GM18505 (cell line): ENCODE measurements at regions not wholly inside any gene's neighbourhood (a gene's known extent, or its start where the extent isn't known, plus 50 kb on each side); places are given as distances from the start of the nearest gene placed in this dataset.
"Not testable (repeated sequence)": the region's sequence is repeated elsewhere in the genome, so short reads cannot be mapped to it uniquely, and the experiment has no call there.

Source experiments
- ATAC-seq: cut with Tn5 transposase; IDR thresholded peaks from one replicate; pipeline ENCODE4 v1.9.1; 2021; ENCODE audit not compliant: unreplicated experiment
- POLR2A ChIP-seq: IDR thresholded peaks from 4 replicates; pipeline ENCODE4 v1.6.1; 2011; ENCODE audit warnings: borderline replicate concordance; ENCODE audit not compliant: insufficient read depth, insufficient read length; ENCODE audit errors: extremely low read depth

DNA sequence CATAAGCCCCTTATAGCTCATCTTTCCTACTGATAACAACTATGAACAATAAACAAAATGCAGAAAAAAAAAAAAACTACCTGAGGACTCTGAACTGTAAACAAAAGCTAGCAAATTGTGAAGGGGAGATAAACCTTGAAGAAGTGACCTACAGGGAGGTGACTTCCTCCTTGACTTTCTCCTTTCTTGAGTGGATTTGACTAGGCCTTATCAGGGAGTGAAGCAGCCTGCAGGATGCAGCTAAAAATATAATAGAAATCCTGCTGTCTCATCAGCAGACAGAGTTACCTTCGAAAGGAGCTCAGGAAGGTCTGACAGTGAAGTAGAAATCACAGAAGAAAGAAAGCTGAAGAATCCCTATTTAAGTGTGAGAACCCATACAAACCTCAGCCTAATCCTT is 322.0 kb upstream of the HTR1E start:
- no peak for TF ChIP-seq POLR2A
- ATAC-seq: no peak

DNA sequence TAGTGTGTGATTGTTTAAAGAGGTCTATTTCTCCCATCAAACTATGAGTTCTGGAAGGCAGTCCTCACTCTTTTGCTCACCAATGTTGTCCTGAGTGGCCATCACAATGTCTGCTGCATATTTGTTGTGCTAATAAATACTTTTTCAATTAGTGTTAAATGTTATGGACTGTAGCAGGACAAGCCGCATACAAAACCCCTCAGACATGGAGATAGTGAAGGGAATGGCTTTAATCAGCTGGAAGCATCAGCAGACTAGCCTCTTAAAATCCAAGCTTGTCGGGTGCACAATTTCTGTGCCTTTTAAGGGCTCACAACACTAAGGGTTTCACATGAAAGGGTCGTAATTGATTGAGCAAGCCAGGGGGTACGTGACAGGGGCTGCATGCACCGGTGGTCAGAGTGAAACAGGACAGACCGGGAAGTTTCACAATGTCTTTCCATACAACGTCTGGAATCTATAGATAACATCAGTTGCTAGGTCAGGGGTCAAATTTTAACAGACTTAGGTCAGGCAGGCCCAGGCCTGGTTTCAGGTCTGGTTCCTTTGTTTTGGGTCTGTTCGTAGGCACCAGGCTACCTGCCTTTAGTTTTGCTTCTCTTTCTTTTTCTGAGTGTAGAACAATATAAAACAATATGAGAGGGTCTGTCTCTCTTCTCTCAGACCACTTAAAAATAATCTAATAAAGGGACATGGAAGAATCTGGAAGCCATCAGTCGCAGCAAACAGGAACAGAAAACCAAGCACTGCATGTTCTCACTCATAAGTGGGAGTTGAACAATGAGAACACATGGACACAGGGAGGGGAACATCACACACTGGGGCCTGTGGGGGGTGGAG is 327.6 kb upstream of the HTR1E start:
- ATAC-seq: no peak
- no peak for TF ChIP-seq POLR2A

DNA sequence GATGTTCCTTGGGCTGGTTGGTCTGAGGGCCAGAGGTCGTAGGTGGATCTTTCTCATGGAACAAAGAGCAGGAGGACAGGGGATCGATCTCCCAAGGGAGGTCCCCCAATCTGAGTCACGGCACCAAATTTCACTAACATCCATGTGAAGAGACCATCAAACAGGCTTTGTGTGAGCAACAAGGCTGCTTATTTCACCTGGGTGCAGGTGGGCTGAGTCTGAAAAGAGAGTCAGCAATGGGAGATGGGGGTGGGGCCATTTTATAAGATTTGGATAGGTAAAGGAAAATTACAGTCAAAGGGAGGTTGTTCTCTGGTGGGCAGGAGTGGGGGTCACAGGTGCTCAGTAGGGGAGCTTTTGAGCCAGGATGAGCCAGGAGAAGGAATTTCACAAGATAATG is 334.0 kb upstream of the HTR1E start:
- not testable (repeated sequence) for ATAC-seq

DNA sequence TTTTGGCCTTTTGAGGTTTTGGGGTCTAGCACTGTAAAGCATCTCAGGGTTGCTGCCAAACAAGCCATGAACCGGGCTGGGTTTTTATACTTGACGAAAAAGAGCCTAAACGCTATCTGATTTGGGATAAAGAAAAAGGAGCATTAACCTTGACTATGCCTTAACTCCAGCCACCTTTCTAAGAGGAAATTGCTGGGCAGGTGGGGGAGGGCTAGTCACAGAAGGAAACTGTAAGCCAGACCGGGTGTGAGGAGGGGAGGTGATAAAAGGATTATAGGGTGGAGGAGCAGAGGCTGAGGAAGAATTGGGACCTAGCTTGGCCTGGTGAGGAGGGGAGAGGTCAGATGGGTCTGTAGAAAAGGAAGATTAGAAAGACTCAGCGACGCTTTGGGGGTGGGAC is 335.2 kb upstream of the HTR1E start:
- ATAC-seq: not testable (repeated sequence)

- ATAC-seq: not testable (repeated sequence)
Measured at GRCh38 chr6:86598969-86599368, 338.4 kb upstream of the HTR1E start.

DNA sequence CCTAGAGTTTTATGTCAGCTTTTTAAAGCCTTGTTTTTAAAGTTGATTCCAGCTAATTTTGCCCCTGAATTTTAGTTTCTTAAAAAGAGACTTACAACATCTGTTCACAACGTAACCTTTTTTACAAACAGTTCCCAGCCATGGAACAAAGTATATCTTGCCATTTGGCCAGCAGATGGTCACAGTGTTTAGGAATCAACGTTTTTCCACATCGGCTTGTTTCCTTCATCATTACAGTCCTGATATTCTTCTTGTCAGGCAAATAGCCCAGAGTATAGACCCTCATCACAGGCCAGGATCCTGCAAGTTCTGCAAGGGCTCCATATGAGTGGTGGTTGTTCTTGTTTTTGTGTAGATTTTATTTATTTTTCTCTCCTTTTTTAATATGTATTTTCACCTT is 341.7 kb upstream of the HTR1E start:
- ATAC-seq: no peak
- TF ChIP-seq POLR2A: no peak

GRCh38 chr6:86586195-86586594 is 351.1 kb upstream of the HTR1E start:
- ATAC-seq: no peak
- no peak for TF ChIP-seq POLR2A

GRCh38 chr6:86581833-86582232 is 355.5 kb upstream of the HTR1E start:
- ATAC-seq: no peak

GRCh38 chr6:86563197-86563596 is 374.1 kb upstream of the HTR1E start:
- TF ChIP-seq POLR2A: no peak
- no peak for ATAC-seq

More at GRCh38 chr6:86581833-86582232, 355.5 kb upstream of the HTR1E start:
- no peak for TF ChIP-seq POLR2A

GRCh38 chr6:86558318-86558717 is 379.0 kb upstream of the HTR1E start:
- no peak for TF ChIP-seq POLR2A
- ATAC-seq: no peak

- no peak for TF ChIP-seq POLR2A
- no peak for ATAC-seq
Measured at GRCh38 chr6:86537292-86537861, 400.0 kb upstream of the HTR1E start.

DNA sequence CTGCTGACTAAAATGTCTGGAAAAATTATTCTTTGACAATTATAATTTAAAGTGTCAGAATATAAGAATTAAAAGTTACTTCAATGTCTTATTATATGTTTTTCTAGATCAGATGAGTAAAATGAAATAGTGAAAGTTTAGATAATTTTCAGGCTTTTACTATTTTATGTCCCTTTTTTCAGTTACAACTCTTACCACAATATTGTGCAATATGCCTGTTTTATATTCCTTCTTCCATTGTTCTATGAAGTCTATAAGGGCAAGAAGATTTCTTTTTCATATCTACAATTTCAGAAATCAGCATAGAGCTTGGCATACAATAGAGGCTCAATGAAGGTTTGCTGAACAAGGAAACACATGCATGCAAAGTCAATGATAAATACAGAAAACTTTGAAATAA is 401.2 kb upstream of the HTR1E start:
- no peak for TF ChIP-seq POLR2A

GRCh38 chr6:86535100-86535499 is 402.2 kb upstream of the HTR1E start:
- no peak for ATAC-seq
- TF ChIP-seq POLR2A: no peak

More for the DNA sequence above, 401.2 kb upstream of the HTR1E start:
- ATAC-seq: no peak

- no peak for TF ChIP-seq POLR2A
- no peak for ATAC-seq
Measured at GRCh38 chr6:86529635-86530034, 407.7 kb upstream of the HTR1E start.

- ATAC-seq: no peak
Measured at GRCh38 chr6:86526238-86526637, 411.1 kb upstream of the HTR1E start.

More at GRCh38 chr6:86526238-86526637, 411.1 kb upstream of the HTR1E start:
- TF ChIP-seq POLR2A: no peak
